Hepatocyte (in vitro differentiated cells): ENCODE measurements at regions not wholly inside any gene's neighbourhood (a gene's known extent, or its start where the extent isn't known, plus 50 kb on each side); places are given as distances from the start of the nearest gene placed in this dataset.

ENCODE experiments used
- EZH2phosphoT487 ChIP-seq: fragments of 200-600 bp; sonication (generic); IDR thresholded peaks from one replicate; pipeline ENCODE4 v1.6.1; 2018; ENCODE audit warnings: antibody characterized with exemption, mild to moderate bottlenecking, low read depth, moderate library complexity; ENCODE audit not compliant: unreplicated experiment, severe bottlenecking
- TF ChIP-seq, protein P1 (sequence below): fragments of 200-600 bp; sonication (generic); IDR thresholded peaks from 2 replicates; pipeline ENCODE4 v1.5.1; 2016; ENCODE audit warnings: antibody characterized with exemption, mild to moderate bottlenecking; ENCODE audit not compliant: poor library complexity

DNA sequence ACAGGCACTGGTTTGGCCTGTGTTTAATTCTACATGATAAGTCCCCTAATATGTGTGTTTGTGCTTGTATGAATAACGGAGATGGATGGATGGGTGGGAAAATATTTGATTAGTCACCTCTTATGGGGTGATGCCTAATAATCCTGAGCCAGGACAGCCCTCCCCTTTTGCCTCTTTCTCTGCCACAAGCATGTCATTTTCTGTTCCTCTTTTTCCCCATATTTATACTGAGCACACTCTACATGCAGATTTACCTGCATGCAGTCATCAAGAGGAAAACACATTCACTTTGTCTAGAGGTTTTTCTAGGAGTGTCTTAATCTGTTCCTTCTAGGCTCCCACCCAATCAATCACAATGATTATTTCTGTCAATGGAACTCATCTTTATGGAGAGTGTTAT is 111.6 kb upstream of the TBX20 start:
- TF ChIP-seq, protein P1, sequence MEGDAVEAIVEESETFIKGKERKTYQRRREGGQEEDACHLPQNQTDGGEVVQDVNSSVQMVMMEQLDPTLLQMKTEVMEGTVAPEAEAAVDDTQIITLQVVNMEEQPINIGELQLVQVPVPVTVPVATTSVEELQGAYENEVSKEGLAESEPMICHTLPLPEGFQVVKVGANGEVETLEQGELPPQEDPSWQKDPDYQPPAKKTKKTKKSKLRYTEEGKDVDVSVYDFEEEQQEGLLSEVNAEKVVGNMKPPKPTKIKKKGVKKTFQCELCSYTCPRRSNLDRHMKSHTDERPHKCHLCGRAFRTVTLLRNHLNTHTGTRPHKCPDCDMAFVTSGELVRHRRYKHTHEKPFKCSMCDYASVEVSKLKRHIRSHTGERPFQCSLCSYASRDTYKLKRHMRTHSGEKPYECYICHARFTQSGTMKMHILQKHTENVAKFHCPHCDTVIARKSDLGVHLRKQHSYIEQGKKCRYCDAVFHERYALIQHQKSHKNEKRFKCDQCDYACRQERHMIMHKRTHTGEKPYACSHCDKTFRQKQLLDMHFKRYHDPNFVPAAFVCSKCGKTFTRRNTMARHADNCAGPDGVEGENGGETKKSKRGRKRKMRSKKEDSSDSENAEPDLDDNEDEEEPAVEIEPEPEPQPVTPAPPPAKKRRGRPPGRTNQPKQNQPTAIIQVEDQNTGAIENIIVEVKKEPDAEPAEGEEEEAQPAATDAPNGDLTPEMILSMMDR: no peak
- TF ChIP-seq EZH2phosphoT487: no peak
